Transverse colon (tissue), 4 donors: ENCODE measurements at regions not wholly inside any gene's neighbourhood (a gene's known extent, or its start where the extent isn't known, plus 50 kb on each side); places are given as distances from the start of the nearest gene placed in this dataset.

ENCODE experiments used
- DNase-seq: peaks from one replicate; pipeline ENCODE4 v3.0.0-alpha.2; 2019
- H3K27ac ChIP-seq, 4 donors: fragments of 200-600 bp; sonication (generic); 2 replicates each; pipeline ENCODE4 v1.5.1; 2016 to 2018; ENCODE audit warnings: inconsistent platforms in 4 of 4
- H3K27me3 ChIP-seq: fragments of 200-600 bp; sonication (generic); 2 replicates; pipeline ENCODE4 v1.5.1; 2017; ENCODE audit warnings: inconsistent platforms
- H3K36me3 ChIP-seq, 4 donors: fragments of 200-600 bp; sonication (generic); 2 replicates each; pipeline ENCODE4 v1.5.1; 2017 to 2019; ENCODE audit warnings: inconsistent platforms in 4 of 4
- H3K4me1 ChIP-seq, 4 donors: fragments of 200-600 bp; sonication (generic); 2 replicates each; pipeline ENCODE4 v1.5.1; 2017 to 2020; ENCODE audit warnings: inconsistent platforms in 4 of 4
- H3K4me3 ChIP-seq, 4 donors: fragments of 200-600 bp; sonication (generic); 1 replicate in 1 of 4; 2 replicates in 3 of 4; pipeline versions ENCODE4 v1.5.1 to v1.6.1; 2017 to 2019; ENCODE audit warnings: inconsistent platforms in 4 of 4
- H3K9me3 ChIP-seq, 2 donors: fragments of 200-600 bp; sonication (generic); 2 replicates each; pipeline ENCODE4 v1.5.1; 2017 to 2019; ENCODE audit warnings: inconsistent platforms in 2 of 2
- CTCF ChIP-seq, 5 experiments: fragments of 200-600 bp in 3 of 5; fragments of 450-650 bp in 2 of 5; sonication (generic) in 3 of 5; IDR thresholded peaks; 1 replicate in 2 of 5; 2 replicates in 3 of 5; pipeline ENCODE4 v1.5.1; 2016 to 2017; ENCODE audit warnings: antibody characterized with exemption in 5 of 5, inconsistent platforms in 3 of 5, mild to moderate bottlenecking in 2 of 5, moderate library complexity in 1 of 5
- EP300 ChIP-seq: sonication (generic); formaldehyde crosslinking; IDR thresholded peaks from one replicate; pipeline ENCODE4 v1.6.1; 2017; ENCODE audit warnings: antibody characterized with exemption, low read depth
- POLR2A ChIP-seq: fragments of 450-650 bp; IDR thresholded peaks from one replicate; pipeline ENCODE4 v1.6.1; 2016; ENCODE audit warnings: antibody characterized with exemption, mild to moderate bottlenecking, moderate library complexity
- POLR2AphosphoS5 ChIP-seq, 3 donors: sonication (generic); formaldehyde crosslinking; IDR thresholded peaks; one replicate each; pipeline ENCODE4 v1.6.1; 2016; ENCODE audit warnings: antibody characterized with exemption in 3 of 3
- WGBS, 2 donors: methylation state at CpG; one replicate each; pipeline ENCODE4 v1.1.5; 2018; ENCODE audit warnings: low coverage in 1 of 2; 5-methylcytosine and 5-hydroxymethylcytosine counted together
- in situ Hi-C, 4 donors: fragments of 200-750 bp; cut with MboI; loops; one replicate each; pipeline versions ENCODE4 v1.15.0 to v1.15.1; 2017; ENCODE audit warnings: low sequenced_read_pairs in 3 of 4, low pct_ligation_motif_present in 1 of 4, low pct_unique_long_range_greater_than_20kb in 1 of 4
- intact Hi-C: fragments of 100-400 bp; cut with DNase I; formaldehyde crosslinking; loops from one replicate; pipeline ENCODE4 v1.15.1; 2023; ENCODE audit warnings: low total_unique reads

- Histone ChIP-seq H3K27me3 (no peaks in the 10 kb centered on the region), H3K4me1 (no peaks in the 10 kb centered on the region), H3K27ac (no peak overlapping the region), H3K4me3 (no peak overlapping the region), H3K9me3 (peaks cover 0 to 3% of the 10 kb centered on the region in 2 donors), H3K36me3 (no peaks in the 10 kb centered on the region)
- no peak for DNase-seq
- no peak for TF ChIP-seq POLR2AphosphoS5 (IDR thresholded peaks at IDR 0.05)
- no peak for TF ChIP-seq POLR2A
- no peak for TF ChIP-seq CTCF (IDR thresholded peaks at IDR 0.05)
- TF ChIP-seq EP300: no peak
- in situ Hi-C loops (loop anchor here in 1 of 4 donors (25.0 kb wide), 1 partner anchor 110 kb away; no protein-coding TSS in a partner anchor), intact Hi-C loops (no loop called here)
Observed at GRCh38 chr11:26127336-26127735, 204.6 kb upstream of the ANO3 start.

- DNase-seq: no peak
- in situ Hi-C loops (loop anchor here in 1 of 4 donors (25.0 kb wide), 1 partner anchor 106 kb away; no protein-coding TSS in a partner anchor), intact Hi-C loops (no loop called here)
- no peaks in the 10 kb centered on the region for H3K4me1 ChIP-seq
- H3K4me3 ChIP-seq: no peak overlapping the region
- no peaks in the 10 kb centered on the region for H3K36me3 ChIP-seq
- no peak overlapping the region for H3K27ac ChIP-seq
- H3K27me3 ChIP-seq: no peaks in the 10 kb centered on the region
- peaks cover 0 to 3% of the 10 kb centered on the region in 2 donors for H3K9me3 ChIP-seq
- TF ChIP-seq CTCF (IDR thresholded peaks at IDR 0.05) (no peak), EP300 (no peak), POLR2AphosphoS5 (IDR thresholded peaks at IDR 0.05) (no peak), POLR2A (no peak)
Observed at GRCh38 chr11:26131406-26131805, 200.5 kb upstream of the ANO3 start.

GRCh38 chr11:26134053-26134452, 197.9 kb upstream of the ANO3 start:
- H3K36me3 ChIP-seq: no peaks in the 10 kb centered on the region
- no peaks in the 10 kb centered on the region for H3K4me1 ChIP-seq
- in situ Hi-C loops: loop anchor here in 1 of 4 donors (25.0 kb wide), 1 partner anchor 103 kb away; no protein-coding TSS in a partner anchor
- H3K27ac ChIP-seq: no peak overlapping the region
- intact Hi-C loops: no loop called here
- WGBS, 2 donors: 56 to 58% methylated on average over 1 of the region's 1 CpG
- H3K27me3 ChIP-seq: no peaks in the 10 kb centered on the region
- no peak overlapping the region for H3K4me3 ChIP-seq
- H3K9me3 ChIP-seq: peaks cover 0 to 2% of the 10 kb centered on the region in 2 donors
- no peak for DNase-seq
- no peak for TF ChIP-seq POLR2A
- no peak for TF ChIP-seq CTCF (IDR thresholded peaks at IDR 0.05)
- TF ChIP-seq EP300: no peak
- no peak for TF ChIP-seq POLR2AphosphoS5 (IDR thresholded peaks at IDR 0.05)

GRCh38 chr11:26134481-26135355, 197.2 kb upstream of the ANO3 start:
- Histone ChIP-seq H3K4me1 (no peaks in the 10 kb centered on the region), H3K9me3 (no peaks in the 10 kb centered on the region), H3K27ac (no peak overlapping the region), H3K4me3 (no peak overlapping the region), H3K27me3 (no peaks in the 10 kb centered on the region), H3K36me3 (no peaks in the 10 kb centered on the region)
- no peak for DNase-seq
- intact Hi-C loops (no loop called here), in situ Hi-C loops (loop anchor here in 1 of 4 donors (25.0 kb wide), 1 partner anchor 103 kb away; no protein-coding TSS in a partner anchor)
- 54 to 58% methylated on average over 6 of the region's 6 CpGs for WGBS, 2 donors
- no peak for TF ChIP-seq POLR2AphosphoS5 (IDR thresholded peaks at IDR 0.05)
